Uterus (tissue), 2 donors: ENCODE measurements at regions not wholly inside any gene's neighbourhood (a gene's known extent, or its start where the extent isn't known, plus 50 kb on each side); places are given as distances from the start of the nearest gene placed in this dataset.

Source experiments
- POLR2A ChIP-seq, 2 donors: fragments of 450-650 bp; IDR thresholded peaks; one replicate each; pipeline ENCODE4 v1.6.1; 2016; ENCODE audit warnings: antibody characterized with exemption in 2 of 2, mild to moderate bottlenecking in 1 of 2, moderate library complexity in 1 of 2
- TF ChIP-seq, protein P1 (sequence below), 4 experiments: fragments of 200-600 bp in 2 of 4; fragments of 450-650 bp in 2 of 4; sonication (generic) in 2 of 4; IDR thresholded peaks; one replicate each; pipeline ENCODE4 v1.5.1; 2016 to 2019; ENCODE audit warnings: antibody characterized with exemption in 4 of 4, mild to moderate bottlenecking in 2 of 4, moderate library complexity in 1 of 4

DNA sequence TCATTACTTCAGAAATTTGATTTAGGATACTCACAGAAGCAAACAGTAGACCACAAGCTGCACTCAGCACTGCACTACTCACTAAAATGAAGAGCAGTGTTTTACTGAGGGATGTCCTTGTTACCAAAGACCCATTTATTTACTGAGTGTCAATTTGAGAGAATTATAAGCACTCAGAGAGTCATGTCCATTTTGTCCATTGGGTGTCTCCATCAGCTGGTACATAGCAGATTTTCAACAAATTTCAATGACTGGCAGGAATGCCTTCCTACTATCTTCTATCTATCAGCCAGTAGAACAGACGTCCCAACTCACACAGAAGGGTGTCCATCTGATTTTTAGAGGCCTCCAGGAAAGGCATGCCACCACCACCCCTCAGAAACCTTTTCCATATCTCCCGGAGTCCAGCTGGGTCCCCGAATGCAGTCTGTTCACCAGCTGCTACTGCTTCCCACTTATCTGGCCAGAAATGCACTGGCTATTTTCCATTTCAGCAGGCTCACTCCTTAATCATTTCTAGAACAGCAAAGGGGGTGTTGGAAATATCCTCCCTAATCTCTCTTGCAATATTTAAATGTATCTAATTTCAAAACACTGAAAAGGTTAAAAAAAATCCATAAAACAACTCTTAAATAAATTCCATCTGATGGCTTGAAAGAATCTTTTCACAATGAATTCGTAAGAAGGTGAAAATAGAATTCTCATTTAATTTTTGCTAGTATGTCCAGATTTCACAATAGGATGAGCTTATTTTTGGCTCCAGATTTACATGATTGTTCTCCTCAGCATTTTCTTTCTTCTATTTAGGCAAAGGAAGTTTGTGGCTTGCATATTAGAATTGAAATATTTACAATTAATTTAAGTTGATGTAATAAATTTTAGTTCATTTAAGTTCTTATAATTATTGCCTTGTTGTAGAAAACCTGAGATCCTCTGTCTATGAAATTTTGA is 1164.0 kb upstream of the CELF2 start:
- TF ChIP-seq, protein P1, sequence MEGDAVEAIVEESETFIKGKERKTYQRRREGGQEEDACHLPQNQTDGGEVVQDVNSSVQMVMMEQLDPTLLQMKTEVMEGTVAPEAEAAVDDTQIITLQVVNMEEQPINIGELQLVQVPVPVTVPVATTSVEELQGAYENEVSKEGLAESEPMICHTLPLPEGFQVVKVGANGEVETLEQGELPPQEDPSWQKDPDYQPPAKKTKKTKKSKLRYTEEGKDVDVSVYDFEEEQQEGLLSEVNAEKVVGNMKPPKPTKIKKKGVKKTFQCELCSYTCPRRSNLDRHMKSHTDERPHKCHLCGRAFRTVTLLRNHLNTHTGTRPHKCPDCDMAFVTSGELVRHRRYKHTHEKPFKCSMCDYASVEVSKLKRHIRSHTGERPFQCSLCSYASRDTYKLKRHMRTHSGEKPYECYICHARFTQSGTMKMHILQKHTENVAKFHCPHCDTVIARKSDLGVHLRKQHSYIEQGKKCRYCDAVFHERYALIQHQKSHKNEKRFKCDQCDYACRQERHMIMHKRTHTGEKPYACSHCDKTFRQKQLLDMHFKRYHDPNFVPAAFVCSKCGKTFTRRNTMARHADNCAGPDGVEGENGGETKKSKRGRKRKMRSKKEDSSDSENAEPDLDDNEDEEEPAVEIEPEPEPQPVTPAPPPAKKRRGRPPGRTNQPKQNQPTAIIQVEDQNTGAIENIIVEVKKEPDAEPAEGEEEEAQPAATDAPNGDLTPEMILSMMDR (IDR thresholded peaks at IDR 0.05) = no peak
- TF ChIP-seq POLR2A (IDR thresholded peaks at IDR 0.05) = no peak
